ENCODE measurements at regions not wholly inside any gene's neighbourhood (a gene's known extent, or its start where the extent isn't known, plus 50 kb on each side); places are given as distances from the start of the nearest gene placed in this dataset.

DNA sequence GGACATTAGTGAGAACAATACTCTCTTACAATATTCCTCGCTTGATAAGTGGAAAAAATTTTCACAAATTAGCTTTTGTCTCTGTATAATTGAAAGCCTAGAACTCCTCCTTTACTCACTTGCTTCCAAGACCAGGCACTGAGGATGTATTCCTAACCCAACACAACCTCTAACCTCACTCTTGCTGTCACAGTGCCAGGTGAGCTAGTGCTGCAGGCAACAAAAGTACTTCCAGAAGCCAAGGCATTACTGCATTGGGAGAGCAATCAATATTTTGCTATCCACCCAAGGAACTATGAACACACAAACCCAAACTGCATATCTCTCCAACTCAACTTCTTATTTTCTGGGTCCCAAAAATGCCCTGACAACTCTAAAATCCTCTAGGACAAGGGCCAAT is 1081.0 kb downstream of the VRK1 start:
- Mint-ChIP-seq H3K4me3 (no peak overlapping the region), H3K36me3 (ENCODE audit: low read depth) (no peaks in the 10 kb centered on the region), H3K4me1 (peaks cover 10% of the 10 kb centered on the region), H3K9me3 (no peaks in the 10 kb centered on the region), H3K27ac (no peak overlapping the region), H3K27me3 (ENCODE audit: low read depth, poor library complexity) (peaks cover 3% of the 10 kb centered on the region)
- DNase-seq, result no peak
- TF ChIP-seq, protein P1, sequence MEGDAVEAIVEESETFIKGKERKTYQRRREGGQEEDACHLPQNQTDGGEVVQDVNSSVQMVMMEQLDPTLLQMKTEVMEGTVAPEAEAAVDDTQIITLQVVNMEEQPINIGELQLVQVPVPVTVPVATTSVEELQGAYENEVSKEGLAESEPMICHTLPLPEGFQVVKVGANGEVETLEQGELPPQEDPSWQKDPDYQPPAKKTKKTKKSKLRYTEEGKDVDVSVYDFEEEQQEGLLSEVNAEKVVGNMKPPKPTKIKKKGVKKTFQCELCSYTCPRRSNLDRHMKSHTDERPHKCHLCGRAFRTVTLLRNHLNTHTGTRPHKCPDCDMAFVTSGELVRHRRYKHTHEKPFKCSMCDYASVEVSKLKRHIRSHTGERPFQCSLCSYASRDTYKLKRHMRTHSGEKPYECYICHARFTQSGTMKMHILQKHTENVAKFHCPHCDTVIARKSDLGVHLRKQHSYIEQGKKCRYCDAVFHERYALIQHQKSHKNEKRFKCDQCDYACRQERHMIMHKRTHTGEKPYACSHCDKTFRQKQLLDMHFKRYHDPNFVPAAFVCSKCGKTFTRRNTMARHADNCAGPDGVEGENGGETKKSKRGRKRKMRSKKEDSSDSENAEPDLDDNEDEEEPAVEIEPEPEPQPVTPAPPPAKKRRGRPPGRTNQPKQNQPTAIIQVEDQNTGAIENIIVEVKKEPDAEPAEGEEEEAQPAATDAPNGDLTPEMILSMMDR (IDR thresholded peaks at IDR 0.05), result no peak

DNA sequence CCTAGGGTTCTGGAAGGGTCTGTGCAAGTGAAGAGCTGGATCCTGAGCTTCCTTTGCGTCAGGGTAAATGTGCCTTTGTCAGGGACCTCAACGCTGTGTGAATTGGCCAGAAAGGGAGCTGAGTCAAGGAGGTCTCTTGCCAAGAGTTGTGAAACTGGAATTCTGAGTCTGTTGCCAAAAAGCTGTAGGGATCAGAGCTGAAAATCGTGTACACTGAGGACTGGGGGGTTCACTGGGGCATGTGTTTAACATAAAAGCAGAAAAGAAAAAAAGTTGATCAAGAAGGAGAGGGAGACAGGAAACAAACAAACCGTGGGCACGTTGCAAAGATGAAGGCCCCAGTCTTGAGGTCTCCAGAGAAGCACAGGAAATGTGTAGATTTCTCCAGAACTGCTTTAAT is 1081.5 kb downstream of the VRK1 start:
- Mint-ChIP-seq H3K36me3 (ENCODE audit: low read depth) (no peaks in the 10 kb centered on the region), H3K9me3 (no peaks in the 10 kb centered on the region), H3K4me3 (no peak overlapping the region), H3K4me1 (peaks cover 15% of the 10 kb centered on the region), H3K27me3 (ENCODE audit: low read depth, poor library complexity) (peaks cover 3% of the 10 kb centered on the region), H3K27ac (no peak overlapping the region)
- TF ChIP-seq, protein P1 (IDR thresholded peaks at IDR 0.05), result no peak
- DNase-seq, result no peak

GRCh38 chr14:97887690-97888089 is 1090.5 kb downstream of the VRK1 start:
- Mint-ChIP-seq H3K36me3 (ENCODE audit: low read depth) (no peaks in the 10 kb centered on the region), H3K4me1 (peaks cover 25% of the 10 kb centered on the region), H3K4me3 (no peak overlapping the region), H3K27ac (no peak overlapping the region), H3K9me3 (no peaks in the 10 kb centered on the region), H3K27me3 (ENCODE audit: low read depth, poor library complexity) (peaks cover 7% of the 10 kb centered on the region)
- no peak for DNase-seq
- TF ChIP-seq, protein P1 (IDR thresholded peaks at IDR 0.05), result no peak

DNA sequence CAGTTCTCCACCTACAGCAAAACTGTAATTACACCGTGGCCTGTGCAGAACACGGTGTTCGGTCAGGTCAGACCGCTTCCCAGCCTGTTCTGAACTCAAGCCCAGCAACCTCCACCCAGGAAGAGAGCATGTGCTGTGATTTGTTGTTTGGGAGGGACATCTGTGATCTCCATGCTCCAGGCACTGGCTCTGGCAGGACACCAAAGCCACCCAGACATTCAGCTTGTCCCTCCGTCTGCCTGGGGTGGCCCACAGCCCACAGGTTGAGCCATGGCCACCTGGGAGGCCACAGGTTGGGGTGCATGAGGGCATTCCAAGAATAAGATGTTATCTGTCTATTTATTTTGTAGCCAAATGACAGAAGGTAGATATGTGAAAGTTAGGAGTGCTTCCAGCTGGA is 1091.1 kb downstream of the VRK1 start:
- Mint-ChIP-seq H3K4me1 (peaks cover 23% of the 10 kb centered on the region), H3K4me3 (no peak overlapping the region), H3K27ac (no peak overlapping the region), H3K27me3 (ENCODE audit: low read depth, poor library complexity) (peaks cover 7% of the 10 kb centered on the region), H3K36me3 (ENCODE audit: low read depth) (no peaks in the 10 kb centered on the region), H3K9me3 (no peaks in the 10 kb centered on the region)
- DNase-seq, result no peak
- TF ChIP-seq, protein P1 (IDR thresholded peaks at IDR 0.05), result no peak

DNA sequence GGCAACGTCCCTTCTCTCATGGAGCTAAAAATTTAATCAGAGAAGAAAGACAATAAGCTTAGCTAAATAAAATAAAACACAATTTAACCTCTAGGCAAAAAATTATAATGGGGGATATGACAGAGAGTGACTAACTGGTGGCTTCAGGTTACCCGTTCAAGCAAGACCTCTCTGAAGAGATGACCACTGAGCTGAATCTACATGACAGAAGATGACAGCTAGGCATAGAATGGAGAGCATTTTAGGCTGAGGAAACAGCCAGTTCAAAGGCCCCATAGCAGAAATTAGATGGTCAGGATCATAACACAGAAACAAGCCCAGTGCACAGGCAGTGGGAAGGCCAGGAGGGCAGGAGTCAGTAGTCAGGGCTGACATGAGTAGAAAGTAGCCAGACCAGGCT is 1094.3 kb downstream of the VRK1 start:
- DNase-seq, result no peak
- TF ChIP-seq, protein P1 (IDR thresholded peaks at IDR 0.05), result no peak
- no peak overlapping the region for H3K4me3 Mint-ChIP-seq
- H3K36me3 Mint-ChIP-seq (ENCODE audit: low read depth), result no peaks in the 10 kb centered on the region
- peaks cover 15% of the 10 kb centered on the region for H3K4me1 Mint-ChIP-seq
- H3K27me3 Mint-ChIP-seq (ENCODE audit: low read depth, poor library complexity), result peaks cover 3% of the 10 kb centered on the region
- no peaks in the 10 kb centered on the region for H3K9me3 Mint-ChIP-seq
- no peak overlapping the region for H3K27ac Mint-ChIP-seq

DNA sequence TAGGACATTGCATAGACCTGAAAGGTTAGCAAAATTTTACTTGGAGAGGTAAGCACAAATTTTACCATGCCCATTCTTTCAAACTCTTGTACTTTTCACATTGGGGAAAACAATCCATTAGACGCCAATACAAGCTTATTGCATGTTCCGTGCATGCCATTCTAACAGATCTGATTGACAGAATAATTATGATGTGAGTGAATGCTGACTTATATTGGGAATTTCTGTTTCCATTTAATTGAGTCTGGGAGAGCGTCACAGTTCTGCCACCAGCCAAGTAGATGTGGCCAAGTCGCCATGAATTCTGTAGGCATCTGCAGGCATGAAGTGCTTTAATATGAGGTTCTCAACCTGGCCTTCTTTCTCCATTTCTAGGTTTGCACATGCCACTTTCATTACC is 1097.4 kb downstream of the VRK1 start:
- H3K27ac Mint-ChIP-seq, result no peak overlapping the region
- no peak overlapping the region for H3K4me3 Mint-ChIP-seq
- no peaks in the 10 kb centered on the region for H3K36me3 Mint-ChIP-seq (ENCODE audit: low read depth)
- no peak for DNase-seq
- H3K4me1 Mint-ChIP-seq, result peaks cover 15% of the 10 kb centered on the region
- H3K27me3 Mint-ChIP-seq (ENCODE audit: low read depth, poor library complexity), result peaks cover 3% of the 10 kb centered on the region
- H3K9me3 Mint-ChIP-seq, result no peaks in the 10 kb centered on the region
- TF ChIP-seq, protein P1 (IDR thresholded peaks at IDR 0.05), result no peak

All from nephron progenitor cell (in vitro differentiated cells).